Thyroid gland (tissue), 4 donors: ENCODE measurements at regions not wholly inside any gene's neighbourhood (a gene's known extent, or its start where the extent isn't known, plus 50 kb on each side); places are given as distances from the start of the nearest gene placed in this dataset.

ENCODE experiments used
- DNase-seq, 2 donors: peaks; one replicate each; pipeline ENCODE4 v3.0.0-alpha.2; 2019
- H3K27ac ChIP-seq, 3 donors: fragments of 200-600 bp; sonication (generic); 1 replicate in 2 of 3; 2 replicates in 1 of 3; pipeline ENCODE4 v1.5.1; 2016 to 2019; ENCODE audit warnings: mild to moderate bottlenecking in 1 of 3, moderate library complexity in 1 of 3
- H3K27me3 ChIP-seq: fragments of 200-600 bp; sonication (generic); one replicate; pipeline ENCODE4 v1.5.1; 2019
- H3K36me3 ChIP-seq, 2 donors: fragments of 200-600 bp; sonication (generic); one replicate each; pipeline ENCODE4 v1.5.1; 2016 to 2019
- H3K4me1 ChIP-seq, 2 donors: fragments of 200-600 bp; sonication (generic); one replicate each; pipeline ENCODE4 v1.5.1; 2017 to 2019
- H3K4me3 ChIP-seq, 3 donors: fragments of 200-600 bp; sonication (generic); replicated peaks in 1 of 3; 1 replicate in 2 of 3; 2 replicates in 1 of 3; pipeline ENCODE4 v1.5.1; 2016; ENCODE audit warnings: mild to moderate bottlenecking in 1 of 3
- H3K9me3 ChIP-seq: fragments of 200-600 bp; sonication (generic); one replicate; pipeline ENCODE4 v1.5.1; 2017
- CTCF ChIP-seq, 6 experiments: fragments of 200-600 bp in 3 of 6; fragments of 450-650 bp in 3 of 6; sonication (generic) in 3 of 6; IDR thresholded peaks; one replicate each; pipeline ENCODE4 v1.5.1; 2016 to 2019; ENCODE audit warnings: antibody characterized with exemption in 6 of 6, mild to moderate bottlenecking in 2 of 6, inconsistent platforms in 1 of 6, moderate library complexity in 1 of 6
- POLR2A ChIP-seq, 2 donors: fragments of 450-650 bp; IDR thresholded peaks; one replicate each; pipeline ENCODE4 v1.6.1; 2017; ENCODE audit warnings: antibody characterized with exemption in 2 of 2, mild to moderate bottlenecking in 2 of 2, moderate library complexity in 1 of 2
- WGBS, 2 donors: methylation state at CpG; one replicate each; pipeline ENCODE4 v1.1.5; 2017; 5-methylcytosine and 5-hydroxymethylcytosine counted together
- intact Hi-C: fragments of 100-400 bp; cut with DNase I; formaldehyde crosslinking; loops from one replicate; pipeline ENCODE4 v1.15.1; 2023

GRCh38 chr15:95624616-95625361 lies 705.7 kb upstream of the NR2F2 start:
- intact Hi-C loops, result no loop called here
- H3K36me3 ChIP-seq, result no peaks in the 10 kb centered on the region
- H3K9me3 ChIP-seq, result no peaks in the 10 kb centered on the region
- H3K27me3 ChIP-seq, result no peaks in the 10 kb centered on the region
- H3K27ac ChIP-seq, result no peak overlapping the region
- no peak for DNase-seq
- TF ChIP-seq POLR2A (IDR thresholded peaks at IDR 0.05) (no peak), CTCF (IDR thresholded peaks at IDR 0.05) (no peak)
- H3K4me3 ChIP-seq, result no peak overlapping the region
- H3K4me1 ChIP-seq, result no peaks in the 10 kb centered on the region
- 78 to 93% methylated on average over 6 of the region's 6 CpGs for WGBS, 2 donors

GRCh38 chr15:95626501-95627361 lies 703.8 kb upstream of the NR2F2 start:
- TF ChIP-seq CTCF (IDR thresholded peaks at IDR 0.05), result no peak
- no peak for TF ChIP-seq POLR2A (IDR thresholded peaks at IDR 0.05)
- no peak for DNase-seq
- no peak overlapping the region for H3K4me3 ChIP-seq
- H3K9me3 ChIP-seq, result no peaks in the 10 kb centered on the region
- intact Hi-C loops, result no loop called here
- no peaks in the 10 kb centered on the region for H3K4me1 ChIP-seq
- H3K27ac ChIP-seq, result no peak overlapping the region
- WGBS, 2 donors, result 48 to 49% methylated on average over 15 of the region's 15 CpGs
- no peaks in the 10 kb centered on the region for H3K27me3 ChIP-seq
- H3K36me3 ChIP-seq, result no peaks in the 10 kb centered on the region

DNA sequence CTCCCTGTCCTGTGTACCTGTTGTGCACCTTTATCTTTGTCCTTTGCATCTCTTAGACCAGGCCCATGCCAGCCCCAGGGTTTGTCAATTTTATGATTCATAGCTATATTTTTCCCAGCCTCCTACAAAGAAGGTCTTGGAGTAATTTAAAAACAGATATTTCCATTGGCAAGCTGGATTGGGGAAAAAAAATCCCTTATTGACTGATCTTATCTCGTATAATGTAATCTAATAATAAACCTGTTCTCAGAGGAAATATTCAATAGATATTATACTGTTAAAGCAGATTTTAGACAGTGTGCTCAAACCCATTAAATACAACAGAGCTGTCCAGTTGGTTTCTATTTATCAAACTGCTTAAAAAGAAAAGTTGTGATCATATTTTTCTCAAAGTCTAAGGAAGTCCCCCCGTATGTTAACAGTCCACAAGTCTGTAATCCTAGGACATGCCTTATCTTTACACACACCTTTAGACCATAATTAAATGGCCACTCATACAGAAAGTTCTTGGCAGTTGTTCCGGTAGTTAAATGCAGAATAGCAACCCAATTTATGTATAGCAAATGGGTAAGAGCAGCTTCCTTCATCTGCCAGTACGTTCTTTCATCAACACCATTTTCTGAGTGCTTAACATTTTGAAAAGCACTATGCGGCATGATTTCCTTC lies 700.9 kb upstream of the NR2F2 start:
- Histone ChIP-seq H3K4me3 (no peak overlapping the region), H3K4me1 (no peaks in the 10 kb centered on the region), H3K27me3 (no peaks in the 10 kb centered on the region), H3K27ac (no peak overlapping the region), H3K9me3 (no peaks in the 10 kb centered on the region), H3K36me3 (no peaks in the 10 kb centered on the region)
- DNase-seq, result no peak
- intact Hi-C loops, result loop anchor here (10.0 kb wide), 1 partner anchor 455 kb away; no protein-coding TSS in a partner anchor
- TF ChIP-seq CTCF (IDR thresholded peaks at IDR 0.05), result no peak
- no peak for TF ChIP-seq POLR2A (IDR thresholded peaks at IDR 0.05)
- 89 to 90% methylated on average over 5 of the region's 5 CpGs for WGBS, 2 donors

DNA sequence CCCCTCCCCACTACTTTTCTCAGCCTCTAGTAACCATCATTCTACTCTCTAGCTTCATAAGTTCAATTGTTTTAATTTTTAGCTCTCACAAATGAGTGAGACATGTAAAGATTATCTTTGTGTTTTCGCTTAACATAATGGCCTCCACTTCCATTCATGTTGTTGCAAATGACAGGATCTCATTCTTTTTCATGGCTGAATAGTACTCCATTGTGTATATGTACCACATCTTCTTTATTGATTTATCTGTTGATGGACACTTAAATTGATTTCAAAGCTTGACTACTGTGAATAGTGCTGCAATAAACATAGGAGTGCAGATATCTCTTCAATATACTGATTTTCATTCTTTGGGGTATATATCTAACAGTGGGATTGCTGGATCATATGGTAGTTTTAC lies 699.8 kb upstream of the NR2F2 start:
- no peak for TF ChIP-seq CTCF (IDR thresholded peaks at IDR 0.05)
- no peak for TF ChIP-seq POLR2A (IDR thresholded peaks at IDR 0.05)
- Histone ChIP-seq H3K4me3 (no peak overlapping the region), H3K27me3 (no peaks in the 10 kb centered on the region), H3K9me3 (no peaks in the 10 kb centered on the region), H3K27ac (no peak overlapping the region), H3K36me3 (no peaks in the 10 kb centered on the region), H3K4me1 (no peaks in the 10 kb centered on the region)
- intact Hi-C loops, result loop anchor here (10.0 kb wide), 1 partner anchor 454 kb away; no protein-coding TSS in a partner anchor
- DNase-seq, result no peak
- WGBS, 2 donors, result 98 to 100% methylated on average over 1 of the region's 1 CpG
